ENCODE measurements at regions not wholly inside any gene's neighbourhood (a gene's known extent, or its start where the extent isn't known, plus 50 kb on each side); places are given as distances from the start of the nearest gene placed in this dataset.

- TF ChIP-seq CTCF (optimal IDR thresholded peaks at IDR 0.05 in 1 of 3, IDR thresholded peaks at IDR 0.05 in 1 of 3, conservative IDR thresholded peaks at IDR 0.05 in 1 of 3; ENCODE audit: extremely low read depth in 1 of 3, insufficient read depth in 2 of 3, low read length in 3 of 3): no peak
- no peak for TF ChIP-seq EZH2 (IDR thresholded peaks at IDR 0.05; ENCODE audit: low read length)
These were observed 85.7 kb downstream of the CCDC71L start for GRCh38 chr7:106575138-106575823.
